ENCODE measurements at regions not wholly inside any gene's neighbourhood (a gene's known extent, or its start where the extent isn't known, plus 50 kb on each side); places are given as distances from the start of the nearest gene placed in this dataset.

- DNase-seq (ENCODE audit: low spot score) = no peak
- Histone ChIP-seq H3K27me3 (no peaks in the 10 kb centered on the region), H3K4me3 (no peak overlapping the region), H3K36me3 (no peaks in the 10 kb centered on the region), H3K4me1 (no peaks in the 10 kb centered on the region), H3K9me3 (peaks cover 0 to 5% of the 10 kb centered on the region in 2 donors), H3K27ac (no peak overlapping the region)
- TF ChIP-seq CTCF (IDR thresholded peaks at IDR 0.05) = no peak
These were observed 136.1 kb upstream of the GATB start for GRCh38 chr4:151896880-151897279.

- TF ChIP-seq CTCF (IDR thresholded peaks at IDR 0.05) = no peak
- no peak for DNase-seq (ENCODE audit: low spot score)
- H3K4me1 ChIP-seq = no peaks in the 10 kb centered on the region
- H3K9me3 ChIP-seq = no peaks in the 10 kb centered on the region
- no peaks in the 10 kb centered on the region for H3K36me3 ChIP-seq
- H3K4me3 ChIP-seq = no peak overlapping the region
- no peak overlapping the region for H3K27ac ChIP-seq
- H3K27me3 ChIP-seq = no peaks in the 10 kb centered on the region
These were observed 134.9 kb upstream of the GATB start for GRCh38 chr4:151895671-151896070.

GRCh38 chr4:151894246-151894645 lies 133.4 kb upstream of the GATB start:
- Histone ChIP-seq H3K27ac (no peak overlapping the region), H3K27me3 (no peaks in the 10 kb centered on the region), H3K4me3 (no peak overlapping the region), H3K36me3 (no peaks in the 10 kb centered on the region), H3K9me3 (no peaks in the 10 kb centered on the region), H3K4me1 (no peaks in the 10 kb centered on the region)
- no peak for TF ChIP-seq CTCF (IDR thresholded peaks at IDR 0.05)
- DNase-seq (ENCODE audit: low spot score) = no peak

- Histone ChIP-seq H3K9me3 (no peaks in the 10 kb centered on the region), H3K4me3 (no peak overlapping the region), H3K4me1 (no peaks in the 10 kb centered on the region), H3K36me3 (no peaks in the 10 kb centered on the region), H3K27me3 (no peaks in the 10 kb centered on the region), H3K27ac (no peak overlapping the region)
- DNase-seq (ENCODE audit: low spot score) = no peak
- no peak for TF ChIP-seq CTCF (IDR thresholded peaks at IDR 0.05)
These were observed 127.6 kb upstream of the GATB start for GRCh38 chr4:151888367-151888866.

- H3K27ac ChIP-seq = no peak overlapping the region
- H3K27me3 ChIP-seq = no peaks in the 10 kb centered on the region
- H3K4me3 ChIP-seq = no peak overlapping the region
- H3K9me3 ChIP-seq = no peaks in the 10 kb centered on the region
- H3K4me1 ChIP-seq = no peaks in the 10 kb centered on the region
- no peak for DNase-seq (ENCODE audit: low spot score)
- no peaks in the 10 kb centered on the region for H3K36me3 ChIP-seq
- TF ChIP-seq CTCF (IDR thresholded peaks at IDR 0.05) = no peak
These were observed 127.0 kb upstream of the GATB start for GRCh38 chr4:151887816-151888180.

- H3K4me1 ChIP-seq = no peaks in the 10 kb centered on the region
- no peaks in the 10 kb centered on the region for H3K36me3 ChIP-seq
- no peak overlapping the region for H3K27ac ChIP-seq
- no peak overlapping the region for H3K4me3 ChIP-seq
- no peak for DNase-seq (ENCODE audit: low spot score)
- no peaks in the 10 kb centered on the region for H3K27me3 ChIP-seq
- no peaks in the 10 kb centered on the region for H3K9me3 ChIP-seq
- no peak for TF ChIP-seq CTCF (IDR thresholded peaks at IDR 0.05)
These were observed 126.4 kb upstream of the GATB start for GRCh38 chr4:151887031-151887815.
